ENCODE measurements at regions not wholly inside any gene's neighbourhood (a gene's known extent, or its start where the extent isn't known, plus 50 kb on each side); places are given as distances from the start of the nearest gene placed in this dataset.

GRCh38 chr3:23750573-23751210 is 55.1 kb upstream of the UBE2E1 start:
- TF ChIP-seq, protein P1, sequence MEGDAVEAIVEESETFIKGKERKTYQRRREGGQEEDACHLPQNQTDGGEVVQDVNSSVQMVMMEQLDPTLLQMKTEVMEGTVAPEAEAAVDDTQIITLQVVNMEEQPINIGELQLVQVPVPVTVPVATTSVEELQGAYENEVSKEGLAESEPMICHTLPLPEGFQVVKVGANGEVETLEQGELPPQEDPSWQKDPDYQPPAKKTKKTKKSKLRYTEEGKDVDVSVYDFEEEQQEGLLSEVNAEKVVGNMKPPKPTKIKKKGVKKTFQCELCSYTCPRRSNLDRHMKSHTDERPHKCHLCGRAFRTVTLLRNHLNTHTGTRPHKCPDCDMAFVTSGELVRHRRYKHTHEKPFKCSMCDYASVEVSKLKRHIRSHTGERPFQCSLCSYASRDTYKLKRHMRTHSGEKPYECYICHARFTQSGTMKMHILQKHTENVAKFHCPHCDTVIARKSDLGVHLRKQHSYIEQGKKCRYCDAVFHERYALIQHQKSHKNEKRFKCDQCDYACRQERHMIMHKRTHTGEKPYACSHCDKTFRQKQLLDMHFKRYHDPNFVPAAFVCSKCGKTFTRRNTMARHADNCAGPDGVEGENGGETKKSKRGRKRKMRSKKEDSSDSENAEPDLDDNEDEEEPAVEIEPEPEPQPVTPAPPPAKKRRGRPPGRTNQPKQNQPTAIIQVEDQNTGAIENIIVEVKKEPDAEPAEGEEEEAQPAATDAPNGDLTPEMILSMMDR (optimal IDR thresholded peaks at IDR 0.05 in 1 of 3, IDR thresholded peaks at IDR 0.05 in 1 of 3, conservative IDR thresholded peaks at IDR 0.05 in 1 of 3; ENCODE audit: extremely low read depth in 1 of 3, insufficient read depth in 2 of 3, low read length in 3 of 3) = no peak
- no peak for TF ChIP-seq EZH2 (IDR thresholded peaks at IDR 0.05; ENCODE audit: low read length)

All from keratinocyte (primary cell).